Esophagus squamous epithelium (tissue), 4 donors: ENCODE measurements at regions not wholly inside any gene's neighbourhood (a gene's known extent, or its start where the extent isn't known, plus 50 kb on each side); places are given as distances from the start of the nearest gene placed in this dataset.

ENCODE experiments used
- POLR2A ChIP-seq, 4 donors: fragments of 450-650 bp; IDR thresholded peaks; one replicate each; pipeline ENCODE4 v1.6.1; 2017; ENCODE audit warnings: antibody characterized with exemption in 4 of 4, mild to moderate bottlenecking in 4 of 4, moderate library complexity in 3 of 4
- TF ChIP-seq, protein P1 (sequence below), 6 experiments: fragments of 450-650 bp in 4 of 6; fragments of 200-600 bp in 2 of 6; sonication (generic) in 2 of 6; IDR thresholded peaks; one replicate each; pipeline ENCODE4 v1.5.1; 2016 to 2019; ENCODE audit warnings: antibody characterized with exemption in 6 of 6, mild to moderate bottlenecking in 4 of 6, moderate library complexity in 4 of 6

DNA sequence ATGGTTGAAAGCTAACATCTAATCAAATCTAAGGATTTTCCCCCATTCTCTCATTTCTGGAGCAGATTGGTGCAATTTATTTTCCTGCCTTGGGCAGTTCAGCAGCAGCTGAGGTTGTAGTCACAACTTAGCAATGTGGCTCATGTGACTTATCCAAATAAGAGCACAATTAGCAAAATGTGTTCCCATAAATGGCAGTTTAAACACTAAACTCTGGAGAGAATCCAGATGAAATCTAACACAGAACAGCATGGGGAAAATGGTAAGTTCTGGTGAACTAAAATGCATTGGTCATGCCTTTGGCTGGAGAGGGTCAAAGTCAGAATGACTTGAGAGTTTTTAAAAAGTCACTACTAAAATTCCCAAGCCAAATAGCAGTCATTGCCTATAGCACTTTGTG lies 422.6 kb upstream of the DIPK2B start:
- TF ChIP-seq, protein P1, sequence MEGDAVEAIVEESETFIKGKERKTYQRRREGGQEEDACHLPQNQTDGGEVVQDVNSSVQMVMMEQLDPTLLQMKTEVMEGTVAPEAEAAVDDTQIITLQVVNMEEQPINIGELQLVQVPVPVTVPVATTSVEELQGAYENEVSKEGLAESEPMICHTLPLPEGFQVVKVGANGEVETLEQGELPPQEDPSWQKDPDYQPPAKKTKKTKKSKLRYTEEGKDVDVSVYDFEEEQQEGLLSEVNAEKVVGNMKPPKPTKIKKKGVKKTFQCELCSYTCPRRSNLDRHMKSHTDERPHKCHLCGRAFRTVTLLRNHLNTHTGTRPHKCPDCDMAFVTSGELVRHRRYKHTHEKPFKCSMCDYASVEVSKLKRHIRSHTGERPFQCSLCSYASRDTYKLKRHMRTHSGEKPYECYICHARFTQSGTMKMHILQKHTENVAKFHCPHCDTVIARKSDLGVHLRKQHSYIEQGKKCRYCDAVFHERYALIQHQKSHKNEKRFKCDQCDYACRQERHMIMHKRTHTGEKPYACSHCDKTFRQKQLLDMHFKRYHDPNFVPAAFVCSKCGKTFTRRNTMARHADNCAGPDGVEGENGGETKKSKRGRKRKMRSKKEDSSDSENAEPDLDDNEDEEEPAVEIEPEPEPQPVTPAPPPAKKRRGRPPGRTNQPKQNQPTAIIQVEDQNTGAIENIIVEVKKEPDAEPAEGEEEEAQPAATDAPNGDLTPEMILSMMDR (IDR thresholded peaks at IDR 0.05), result no peak
- no peak for TF ChIP-seq POLR2A (IDR thresholded peaks at IDR 0.05)
